AG08395 (cell line): ENCODE measurements at regions not wholly inside any gene's neighbourhood (a gene's known extent, or its start where the extent isn't known, plus 50 kb on each side); places are given as distances from the start of the nearest gene placed in this dataset.

Experiments
- DNase-seq: peaks from one replicate; pipeline ENCODE4 v3.0.0; 2012; ENCODE audit warnings: mixed read lengths, low spot score

DNA sequence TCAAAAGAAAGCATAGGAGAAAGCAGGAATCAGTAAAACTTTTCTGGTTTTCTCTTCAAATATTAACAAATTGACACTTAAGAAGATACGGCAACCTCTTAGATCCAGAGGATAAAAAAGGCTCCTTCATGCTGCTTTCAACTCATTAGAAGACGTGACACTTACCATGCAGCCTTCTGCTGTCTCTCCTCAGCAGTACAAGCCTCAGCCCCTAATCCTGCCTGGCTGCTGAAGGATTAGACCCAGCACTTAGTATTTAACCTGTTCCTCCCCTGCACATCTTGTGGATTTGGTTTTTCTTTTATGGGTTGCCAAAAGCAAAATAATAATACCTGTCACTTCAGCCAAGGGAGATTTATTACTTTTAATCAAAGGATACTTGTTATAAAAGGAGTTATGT is 108.4 kb downstream of the LYZL1 start:
- DNase-seq = no peak

DNA sequence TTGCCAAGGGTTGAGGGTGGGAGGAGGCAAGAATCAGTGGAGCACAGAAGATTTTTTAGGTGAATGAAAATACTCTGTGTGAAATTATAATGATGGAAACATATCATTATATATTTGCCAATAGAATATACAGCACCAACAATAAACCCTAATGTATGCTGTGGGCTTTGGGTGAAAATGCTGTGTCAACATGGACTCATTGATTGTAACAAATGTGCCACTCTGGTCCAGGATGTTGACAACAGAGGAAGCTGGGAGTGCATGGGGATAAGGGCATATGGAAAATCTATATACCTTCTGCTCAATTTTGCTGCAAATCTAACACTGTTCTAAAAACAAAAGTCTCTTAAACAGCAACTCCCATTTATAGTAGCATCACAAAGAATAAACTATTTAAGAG is 114.3 kb downstream of the LYZL1 start:
- DNase-seq = no peak

DNA sequence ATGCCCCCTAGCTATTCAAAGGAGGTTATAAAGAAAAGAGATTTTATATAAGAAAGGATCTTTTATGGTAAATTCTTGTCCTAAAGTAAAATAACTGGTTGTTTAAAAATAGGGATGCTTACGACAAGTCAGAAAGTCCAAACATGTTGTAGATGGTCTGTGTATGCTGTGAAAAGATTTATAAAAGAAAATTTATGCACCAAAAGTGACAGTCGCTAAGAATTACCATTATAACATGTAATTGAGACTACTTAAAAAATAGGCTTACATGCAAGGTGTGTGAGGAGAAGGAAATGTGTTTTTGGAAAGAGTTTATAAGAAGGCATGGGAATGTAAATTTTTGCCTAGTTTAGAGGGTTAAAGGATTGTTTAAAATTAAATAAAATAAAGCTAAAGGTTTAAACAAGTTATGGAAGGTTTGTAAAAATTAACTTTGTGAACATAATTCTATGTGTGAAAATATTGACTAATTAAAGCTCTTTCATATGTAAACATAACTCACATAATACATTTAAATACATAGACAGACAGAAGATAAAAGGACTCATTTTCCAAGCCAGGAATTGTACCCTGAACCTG is 118.5 kb downstream of the LYZL1 start:
- DNase-seq = no peak
